ENCODE measurements at regions not wholly inside any gene's neighbourhood (a gene's known extent, or its start where the extent isn't known, plus 50 kb on each side); places are given as distances from the start of the nearest gene placed in this dataset.

DNA sequence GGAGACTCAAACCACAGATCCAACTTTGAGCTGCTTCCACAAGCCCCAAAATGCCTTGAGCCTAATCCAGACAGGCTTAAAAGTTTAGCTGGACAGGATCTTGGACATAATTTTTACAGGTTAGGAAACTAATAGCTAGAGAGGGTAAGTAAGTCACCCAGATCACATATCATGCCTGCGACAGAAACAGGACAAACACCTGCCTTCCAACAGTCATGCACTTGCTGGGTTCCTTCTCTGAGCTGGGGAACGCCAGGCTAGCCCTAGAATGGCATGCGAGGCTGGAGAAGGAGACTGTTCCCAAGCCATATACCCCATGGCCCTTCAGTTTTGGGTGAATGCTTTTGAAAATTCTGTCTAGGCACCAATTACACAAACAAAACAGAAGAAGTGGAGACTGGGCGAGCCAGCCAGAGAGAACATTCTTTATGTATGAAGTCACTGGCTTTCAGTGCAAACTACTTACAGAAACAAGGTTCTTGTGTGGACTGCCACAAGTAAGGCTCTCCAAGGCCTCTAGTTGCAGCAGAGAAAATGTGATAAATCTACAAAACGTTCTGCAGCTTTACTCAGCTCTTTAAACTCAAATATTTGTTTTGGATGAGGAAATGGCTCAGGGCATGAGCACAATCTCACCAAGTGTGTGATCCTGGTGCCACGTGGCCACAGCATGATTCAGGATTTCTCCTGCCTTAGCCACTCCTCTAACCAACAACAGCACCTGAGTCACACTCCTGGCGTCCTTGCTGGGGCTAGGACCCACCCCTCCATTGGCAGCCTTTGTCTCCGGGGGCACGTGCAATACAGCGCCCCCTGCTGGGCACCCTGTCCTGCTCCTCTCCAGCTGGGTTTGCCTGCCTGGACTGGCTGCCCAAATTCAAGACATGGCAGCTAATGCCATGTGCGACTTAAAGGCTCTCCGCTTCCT, 73.4 kb upstream of the UBL3 start (continued):
- TF ChIP-seq, protein P1, sequence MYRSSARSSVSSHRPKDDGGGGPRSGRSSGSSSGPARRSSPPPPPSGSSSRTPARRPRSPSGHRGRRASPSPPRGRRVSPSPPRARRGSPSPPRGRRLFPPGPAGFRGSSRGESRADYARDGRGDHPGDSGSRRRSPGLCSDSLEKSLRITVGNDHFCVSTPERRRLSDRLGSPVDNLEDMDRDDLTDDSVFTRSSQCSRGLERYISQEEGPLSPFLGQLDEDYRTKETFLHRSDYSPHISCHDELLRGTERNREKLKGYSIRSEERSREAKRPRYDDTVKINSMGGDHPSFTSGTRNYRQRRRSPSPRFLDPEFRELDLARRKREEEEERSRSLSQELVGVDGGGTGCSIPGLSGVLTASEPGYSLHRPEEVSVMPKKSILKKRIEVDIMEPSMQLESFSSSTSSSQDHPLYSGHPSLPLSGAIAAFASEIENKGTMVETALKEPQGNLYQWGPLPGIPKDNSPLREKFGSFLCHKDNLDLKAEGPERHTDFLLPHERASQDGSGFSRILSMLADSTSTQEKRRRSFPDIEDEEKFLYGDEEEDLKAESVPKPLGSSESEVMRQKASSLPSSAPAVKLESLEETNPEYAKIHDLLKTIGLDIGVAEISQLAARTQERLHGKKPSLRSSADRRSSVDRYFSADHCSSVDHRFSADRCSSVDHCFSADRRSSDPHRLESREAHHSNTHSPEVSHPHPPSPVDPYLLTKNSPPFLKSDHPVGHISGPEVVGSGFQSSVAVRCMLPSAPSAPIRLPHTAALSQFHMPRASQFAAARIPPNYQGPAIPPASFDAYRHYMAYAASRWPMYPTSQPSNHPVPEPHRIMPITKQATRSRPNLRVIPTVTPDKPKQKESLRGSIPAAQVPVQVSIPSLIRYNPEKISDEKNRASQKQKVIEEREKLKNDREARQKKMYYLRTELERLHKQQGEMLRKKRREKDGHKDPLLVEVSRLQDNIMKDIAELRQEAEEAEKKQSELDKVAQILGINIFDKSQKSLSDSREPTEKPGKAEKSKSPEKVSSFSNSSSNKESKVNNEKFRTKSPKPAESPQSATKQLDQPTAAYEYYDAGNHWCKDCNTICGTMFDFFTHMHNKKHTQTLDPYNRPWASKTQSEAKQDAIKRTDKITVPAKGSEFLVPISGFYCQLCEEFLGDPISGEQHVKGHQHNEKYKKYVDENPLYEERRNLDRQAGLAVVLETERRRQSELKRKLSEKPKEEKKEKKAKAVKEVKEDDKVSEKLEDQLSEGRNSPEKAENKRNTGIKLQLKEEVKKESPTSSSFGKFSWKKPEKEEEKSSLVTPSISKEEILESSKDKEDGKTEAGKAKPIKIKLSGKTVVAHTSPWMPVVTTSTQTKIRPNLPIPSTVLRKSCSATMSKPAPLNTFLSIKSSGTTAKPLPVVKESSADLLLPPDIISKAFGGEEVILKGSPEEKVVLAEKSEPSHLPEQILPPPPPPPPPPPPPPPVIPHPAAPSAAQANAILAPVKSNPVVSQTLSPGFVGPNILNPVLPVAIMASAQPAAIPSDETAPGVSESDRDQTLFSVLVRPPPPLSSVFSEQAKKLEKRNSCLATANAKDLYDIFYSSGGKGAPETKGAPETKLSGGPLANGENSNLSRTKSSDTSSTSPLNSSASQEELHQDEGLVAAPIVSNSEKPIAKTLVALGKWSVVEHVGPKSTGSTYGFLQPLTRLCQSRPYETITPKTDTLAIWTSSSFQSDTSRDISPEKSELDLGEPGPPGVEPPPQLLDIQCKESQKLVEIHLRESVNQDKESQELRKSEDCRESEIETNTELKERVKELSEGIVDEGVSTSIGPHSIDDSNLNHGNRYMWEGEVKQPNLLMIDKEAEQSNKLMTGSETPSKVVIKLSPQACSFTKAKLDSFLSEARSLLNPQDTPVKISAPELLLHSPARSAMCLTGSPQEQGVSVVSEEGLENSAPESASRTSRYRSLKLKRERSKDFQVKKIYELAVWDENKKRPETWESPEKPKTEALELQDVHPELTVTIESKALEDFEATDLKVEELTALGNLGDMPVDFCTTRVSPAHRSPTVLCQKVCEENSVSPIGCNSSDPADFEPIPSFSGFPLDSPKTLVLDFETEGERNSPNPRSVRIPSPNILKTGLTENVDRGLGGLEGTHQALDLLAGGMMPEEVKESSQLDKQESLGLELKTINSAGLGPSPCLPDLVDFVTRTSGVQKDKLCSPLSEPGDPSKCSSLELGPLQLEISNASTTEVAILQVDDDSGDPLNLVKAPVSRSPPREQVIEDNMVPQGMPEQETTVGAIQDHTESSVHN (IDR thresholded peaks at IDR 0.05; ENCODE audit: borderline replicate concordance in 1 of 2, low read depth in 1 of 2): no peak
- TF ChIP-seq HEY1 (CRISPR knock-in tag; IDR thresholded peaks at IDR 0.05; ENCODE audit: borderline replicate concordance) (no peak), ZBTB8A (IDR thresholded peaks at IDR 0.05; ENCODE audit: partially characterized antibody) (no peak), HOXB6 (CRISPR knock-in tag; IDR thresholded peaks at IDR 0.05; ENCODE audit: borderline replicate concordance) (no peak), ZNF212 (CRISPR knock-in tag; IDR thresholded peaks at IDR 0.05) (no peak), NFE2 (IDR thresholded peaks at IDR 0.05; ENCODE audit: low read depth) (peak; percentile 42; the same call in 1 of the 2 replicates), TCF3 (CRISPR knock-in tag; IDR thresholded peaks at IDR 0.05) (no peak), NBN (IDR thresholded peaks at IDR 0.05; ENCODE audit: low read depth) (no peak), SOX6 (IDR thresholded peaks at IDR 0.05) (peak; percentile 79), ATF1 (CRISPR knock-in tag; IDR thresholded peaks at IDR 0.05) (no peak), ATF1 (tag; IDR thresholded peaks at IDR 0.05) (no peak), LARP7 (IDR thresholded peaks at IDR 0.05) (no peak), C11orf30 (IDR thresholded peaks at IDR 0.05; ENCODE audit: low read depth) (peak; percentile 27; the same call in 1 of the 2 replicates), FOXK2 (conservative IDR thresholded peaks at IDR 0.05 in 1 of 2, IDR thresholded peaks at IDR 0.05 in 1 of 2; ENCODE audit: low read depth in 2 of 2) (0 out of 4 replicates have a peak, but pooled peaks of 1 of the 2 experiments have one; percentile 19)
- TF ChIP-seq, protein P2, sequence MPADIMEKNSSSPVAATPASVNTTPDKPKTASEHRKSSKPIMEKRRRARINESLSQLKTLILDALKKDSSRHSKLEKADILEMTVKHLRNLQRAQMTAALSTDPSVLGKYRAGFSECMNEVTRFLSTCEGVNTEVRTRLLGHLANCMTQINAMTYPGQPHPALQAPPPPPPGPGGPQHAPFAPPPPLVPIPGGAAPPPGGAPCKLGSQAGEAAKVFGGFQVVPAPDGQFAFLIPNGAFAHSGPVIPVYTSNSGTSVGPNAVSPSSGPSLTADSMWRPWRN (IDR thresholded peaks at IDR 0.05; ENCODE audit: low read depth): 0 out of 2 replicates have a peak, but pooled peaks have one; percentile 56
- TF ChIP-seq, protein P3, sequence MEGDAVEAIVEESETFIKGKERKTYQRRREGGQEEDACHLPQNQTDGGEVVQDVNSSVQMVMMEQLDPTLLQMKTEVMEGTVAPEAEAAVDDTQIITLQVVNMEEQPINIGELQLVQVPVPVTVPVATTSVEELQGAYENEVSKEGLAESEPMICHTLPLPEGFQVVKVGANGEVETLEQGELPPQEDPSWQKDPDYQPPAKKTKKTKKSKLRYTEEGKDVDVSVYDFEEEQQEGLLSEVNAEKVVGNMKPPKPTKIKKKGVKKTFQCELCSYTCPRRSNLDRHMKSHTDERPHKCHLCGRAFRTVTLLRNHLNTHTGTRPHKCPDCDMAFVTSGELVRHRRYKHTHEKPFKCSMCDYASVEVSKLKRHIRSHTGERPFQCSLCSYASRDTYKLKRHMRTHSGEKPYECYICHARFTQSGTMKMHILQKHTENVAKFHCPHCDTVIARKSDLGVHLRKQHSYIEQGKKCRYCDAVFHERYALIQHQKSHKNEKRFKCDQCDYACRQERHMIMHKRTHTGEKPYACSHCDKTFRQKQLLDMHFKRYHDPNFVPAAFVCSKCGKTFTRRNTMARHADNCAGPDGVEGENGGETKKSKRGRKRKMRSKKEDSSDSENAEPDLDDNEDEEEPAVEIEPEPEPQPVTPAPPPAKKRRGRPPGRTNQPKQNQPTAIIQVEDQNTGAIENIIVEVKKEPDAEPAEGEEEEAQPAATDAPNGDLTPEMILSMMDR (IDR thresholded peaks at IDR 0.05 in 2 of 3, conservative IDR thresholded peaks at IDR 0.05 in 1 of 3; ENCODE audit: insufficient read depth in 2 of 3, low read depth in 1 of 3, low read length in 3 of 3): peak; percentile 50 to 85 (median 52); a peak in 5 of 6 replicates
- TF ChIP-seq, protein P4, sequence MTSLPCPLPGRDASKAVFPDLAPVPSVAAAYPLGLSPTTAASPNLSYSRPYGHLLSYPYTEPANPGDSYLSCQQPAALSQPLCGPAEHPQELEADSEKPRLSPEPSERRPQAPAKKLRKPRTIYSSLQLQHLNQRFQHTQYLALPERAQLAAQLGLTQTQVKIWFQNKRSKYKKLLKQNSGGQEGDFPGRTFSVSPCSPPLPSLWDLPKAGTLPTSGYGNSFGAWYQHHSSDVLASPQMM (CRISPR knock-in tag; IDR thresholded peaks at IDR 0.05): no peak
